ENCODE measurements at regions not wholly inside any gene's neighbourhood (a gene's known extent, or its start where the extent isn't known, plus 50 kb on each side); places are given as distances from the start of the nearest gene placed in this dataset.

GRCh38 chr14:51335961-51336723 lies 96.1 kb downstream of the TMX1 start:
- Histone ChIP-seq H3K9me2 (ENCODE audit: insufficient read depth) (peaks cover 12% of the 10 kb centered on the region), H3K4me2 (no peak overlapping the region), H3K79me2 (replicated peaks; ENCODE audit: insufficient read depth) (no peaks in the 10 kb centered on the region), H3K4me3 (no peak overlapping the region), H3F3A (replicated peaks; ENCODE audit: low read depth) (no peaks in the 10 kb centered on the region), H3K4me1 (ENCODE audit: insufficient read depth) (peaks cover 9% of the 10 kb centered on the region), H4K20me1 (replicated peaks; ENCODE audit: insufficient read depth) (no peaks in the 10 kb centered on the region), H3K27ac (ENCODE audit: low read depth) (no peak overlapping the region), H3K27me3 (ENCODE audit: insufficient read depth) (no peaks in the 10 kb centered on the region), H3K36me3 (ENCODE audit: insufficient read depth) (no peaks in the 10 kb centered on the region; the same call in 1 of the 2 replicates), H2AFZ (no peak overlapping the region)
- no peak for TF ChIP-seq POLR2AphosphoS5 (IDR thresholded peaks at IDR 0.05; ENCODE audit: low read depth)
- TF ChIP-seq ZNF114 (CRISPR knock-in tag; IDR thresholded peaks at IDR 0.05), result no peak
- no peak for TF ChIP-seq EZH2 (IDR thresholded peaks at IDR 0.05; ENCODE audit: low read depth, unreplicated experiment)
- no peak for TF ChIP-seq CTCF (conservative IDR thresholded peaks at IDR 0.05; ENCODE audit: low read depth in 2 of 2)
- TF ChIP-seq CREB1 (CRISPR knock-in tag; IDR thresholded peaks at IDR 0.05; ENCODE audit: low read depth), result no peak
- no peak for TF ChIP-seq ETS1 (IDR thresholded peaks at IDR 0.05)
- no peak for TF ChIP-seq JUNB (IDR thresholded peaks at IDR 0.05; ENCODE audit: unreplicated experiment)
- no peak for TF ChIP-seq EZH2phosphoT487 (IDR thresholded peaks at IDR 0.05; ENCODE audit: unreplicated experiment)
- no peak for TF ChIP-seq ZNF331 (CRISPR knock-in tag; IDR thresholded peaks at IDR 0.05; ENCODE audit: low read depth)
- TF ChIP-seq NANOG (IDR thresholded peaks at IDR 0.05; ENCODE audit: borderline replicate concordance), result no peak
- TF ChIP-seq STAT1 (IDR thresholded peaks at IDR 0.05; ENCODE audit: unreplicated experiment), result no peak
- TF ChIP-seq ZNF462 (CRISPR knock-in tag; IDR thresholded peaks at IDR 0.05), result no peak
- no peak for TF ChIP-seq REST (IDR thresholded peaks at IDR 0.05; ENCODE audit: unreplicated experiment)
- peaks cover 8% of the 10 kb centered on the region; the same call in 2 of the 3 replicates for H3K4me1 Mint-ChIP-seq
- H3K27me3 Mint-ChIP-seq (ENCODE audit: insufficient read depth, low read depth, poor library complexity), result peaks cover 3% of the 10 kb centered on the region
- no peaks in the 10 kb centered on the region for H3K9me3 Mint-ChIP-seq
- DNase-seq (ENCODE audit: low spot score) (no peak), ATAC-seq (no peak)
- no peaks in the 10 kb centered on the region for H3K36me3 Mint-ChIP-seq (ENCODE audit: low read depth)
- H3K4me3 Mint-ChIP-seq, result no peak overlapping the region
- no peak overlapping the region for H3K27ac Mint-ChIP-seq
